ENCODE measurements at regions not wholly inside any gene's neighbourhood (a gene's known extent, or its start where the extent isn't known, plus 50 kb on each side); places are given as distances from the start of the nearest gene placed in this dataset.

- no peak for FAIRE-seq
- TF ChIP-seq CTCF (IDR thresholded peaks at IDR 0.05; ENCODE audit: insufficient read depth, missing control alignments): no peak
- DNase-seq (ENCODE audit: insufficient read length, low spot score): no peak
Observed at GRCh38 chr7:50205011-50205410, 99.5 kb upstream of the IKZF1 start.

- DNase-seq (ENCODE audit: insufficient read length, low spot score): no peak
- no peak for FAIRE-seq
- no peak for TF ChIP-seq CTCF (IDR thresholded peaks at IDR 0.05; ENCODE audit: insufficient read depth, missing control alignments)
Observed at GRCh38 chr7:50204581-50204980, 99.9 kb upstream of the IKZF1 start.

GRCh38 chr7:50203521-50203920 lies 101.0 kb upstream of the IKZF1 start:
- FAIRE-seq (no peak), DNase-seq (ENCODE audit: insufficient read length, low spot score) (no peak)
- no peak for TF ChIP-seq CTCF (IDR thresholded peaks at IDR 0.05; ENCODE audit: insufficient read depth, missing control alignments)

GRCh38 chr7:50202052-50202555 lies 102.4 kb upstream of the IKZF1 start:
- FAIRE-seq: no peak
- DNase-seq (ENCODE audit: insufficient read length, low spot score): no peak
- TF ChIP-seq CTCF (IDR thresholded peaks at IDR 0.05; ENCODE audit: insufficient read depth, missing control alignments): no peak

- no peak for TF ChIP-seq CTCF (IDR thresholded peaks at IDR 0.05; ENCODE audit: insufficient read depth, missing control alignments)
- DNase-seq (ENCODE audit: insufficient read length, low spot score) (no peak), FAIRE-seq (no peak)
Observed at GRCh38 chr7:50199824-50200223, 104.7 kb upstream of the IKZF1 start.

- FAIRE-seq: no peak
Observed at GRCh38 chr7:50197549-50197948, 104.5 kb upstream of the ZPBP start.

GRCh38 chr7:50196719-50197118 lies 103.7 kb upstream of the ZPBP start:
- no peak for FAIRE-seq
- TF ChIP-seq CTCF (IDR thresholded peaks at IDR 0.05; ENCODE audit: insufficient read depth, missing control alignments): no peak
- DNase-seq (ENCODE audit: insufficient read length, low spot score): no peak

More at GRCh38 chr7:50197549-50197948, 104.5 kb upstream of the ZPBP start:
- TF ChIP-seq CTCF (IDR thresholded peaks at IDR 0.05; ENCODE audit: insufficient read depth, missing control alignments): no peak
- DNase-seq (ENCODE audit: insufficient read length, low spot score): no peak

Measured in D721Med (cell line).